K562 (cell line): ENCODE measurements at regions not wholly inside any gene's neighbourhood (a gene's known extent, or its start where the extent isn't known, plus 50 kb on each side); places are given as distances from the start of the nearest gene placed in this dataset.

ENCODE experiments used
- ATAC-seq: fragments of 200-7000 bp; cut with Tn5 transposase; 3 replicates; pipeline ENCODE4 v1.9.1; 2020; ENCODE audit warnings: moderate library complexity
- BruUV-seq: library from RNA; stranded (reverse); fragments of 400-500 nt; replicated peaks from 2 replicates; lab custom pipeline; 2021; lab: Mats Ljungman, UMichigan
- CTCF ChIA-PET: fragments of 300-600 bp; formaldehyde crosslinking; extraction: SDS; loops from one replicate; lab custom pipeline; 2021; ENCODE audit warnings: low intra/inter-chr PET ratio; lab: Yijun Ruan, JAX
- POLR2A ChIA-PET: fragments of 300-600, 350-650 bp; sonication (Branson Sonifier 250); formaldehyde crosslinking; extraction: SDS; loops from one replicate; lab custom pipeline; 2021; ENCODE audit warnings: antibody characterized with exemption, inconsistent platforms; lab: Yijun Ruan, JAX
- DNase-seq, 4 experiments: peaks; one replicate each; pipeline versions ENCODE4 v3.0.0 to v3.0.0-alpha.2; 2011 to 2018; ENCODE audit warnings: low spot score in 3 of 4, mixed read lengths in 3 of 4; ENCODE audit errors: extremely low read depth in 1 of 4
- FAIRE-seq: peaks from 2 replicates; lab custom pipeline; 2011; peaks lifted over from hg19 to GRCh38; lab: Jason Lieb, UNC
- H2AFZ ChIP-seq: 2 replicates; pipeline ENCODE4 v1.6.0; 2011; ENCODE audit warnings: low read depth, low read length, control low read depth, inconsistent platforms
- H3K27ac ChIP-seq: fragments of 200-600 bp; 3 replicates; pipeline ENCODE4 v1.8.0; 2011; ENCODE audit warnings: low read depth, mild to moderate bottlenecking, control low read depth, inconsistent platforms, low read length, moderate library complexity, mixed read lengths; ENCODE audit errors: extremely low read depth
- H3K27me3 ChIP-seq, 2 experiments: fragments of 300-600 bp in 1 of 2; 2 replicates in 1 of 2; 3 replicates in 1 of 2; pipeline versions ENCODE4 v1.6.0 to v1.8.0; 2011; ENCODE audit warnings: inconsistent platforms in 2 of 2, low read length in 2 of 2, mild to moderate bottlenecking in 1 of 2, mixed read lengths in 1 of 2, moderate library complexity in 1 of 2; ENCODE audit not compliant: control insufficient read depth in 2 of 2, insufficient read depth in 2 of 2
- H3K36me3 ChIP-seq: fragments of 300-600 bp; 3 replicates; pipeline ENCODE4 v1.8.0; 2011; ENCODE audit warnings: mild to moderate bottlenecking, low read length, inconsistent platforms; ENCODE audit not compliant: control insufficient read depth, insufficient read depth
- H3K4me1 ChIP-seq, 2 experiments: fragments of 200-600 bp in 1 of 2; replicated peaks in 1 of 2; 2 replicates in 1 of 2; 3 replicates in 1 of 2; pipeline versions ENCODE4 v1.5.1 to v1.8.0; 2011; ENCODE audit warnings: inconsistent platforms in 2 of 2, low read length in 2 of 2, mild to moderate bottlenecking in 1 of 2, mixed read lengths in 1 of 2, moderate library complexity in 1 of 2; ENCODE audit not compliant: control insufficient read depth in 2 of 2, insufficient read depth in 2 of 2
- H3K4me2 ChIP-seq: 2 replicates; pipeline ENCODE4 v1.6.1; 2011; ENCODE audit warnings: low read length, control low read depth, inconsistent platforms, mixed read lengths; ENCODE audit not compliant: insufficient read depth
- H3K4me3 ChIP-seq: fragments of 200-600 bp; sonication (generic), shearing (Covaris generic); 2 replicates; pipeline ENCODE4 v1.5.1; 2016; ENCODE audit warnings: control low read depth, inconsistent platforms
- H3K79me2 ChIP-seq: fragments of 200-600 bp; 3 replicates; pipeline ENCODE4 v1.8.0; 2011; ENCODE audit warnings: low read length, inconsistent platforms; ENCODE audit not compliant: control insufficient read depth, insufficient read depth
- H3K9ac ChIP-seq, 2 experiments: 2 replicates each; pipeline versions ENCODE4 v1.6.0 to v1.6.1; 2011; ENCODE audit warnings: low read depth in 2 of 2, low read length in 2 of 2, control low read depth in 1 of 2, inconsistent platforms in 1 of 2, mild to moderate bottlenecking in 1 of 2, mixed read lengths in 1 of 2; ENCODE audit not compliant: insufficient read depth in 1 of 2
- H3K9me1 ChIP-seq: one replicate; pipeline ENCODE4 v1.6.0; 2011; ENCODE audit warnings: inconsistent platforms, mild to moderate bottlenecking, low read length, moderate library complexity; ENCODE audit not compliant: control insufficient read depth, insufficient read depth
- H3K9me3 ChIP-seq: replicated peaks from 2 replicates; pipeline ENCODE4 v1.5.1; 2011; ENCODE audit warnings: low read depth, low read length, inconsistent platforms; ENCODE audit not compliant: control insufficient read depth, insufficient read depth
- H4K20me1 ChIP-seq: replicated peaks from 2 replicates; pipeline ENCODE4 v1.6.1; 2011; ENCODE audit warnings: low read length, inconsistent platforms, mixed read lengths; ENCODE audit not compliant: control insufficient read depth, insufficient read depth
- ARID1B ChIP-seq: fragments of 450-650 bp; IDR thresholded peaks from 2 replicates; pipeline ENCODE4 v1.6.1; 2016; ENCODE audit warnings: antibody characterized with exemption, mild to moderate bottlenecking, inconsistent platforms
- BRD4 ChIP-seq: fragments of 200-600 bp; sonication (generic); IDR thresholded peaks from 2 replicates; pipeline ENCODE4 v1.6.1; 2017; ENCODE audit warnings: inconsistent platforms
- CAMTA2 ChIP-seq: fragments of 250-450 bp; sonication (Bioruptor Pico); conservative IDR thresholded peaks from 2 replicates; pipeline ENCODE4 v1.5.1; 2022
- ETS2 ChIP-seq: IDR thresholded peaks from 2 replicates; pipeline ENCODE4 v1.6.1; 2016; ENCODE audit warnings: borderline replicate concordance, missing genetic modification characterization, mild to moderate bottlenecking, moderate library complexity, missing compliant biosample characterization; ENCODE audit not compliant: poor library complexity, severe bottlenecking
- GATA2 ChIP-seq: sonication (generic); formaldehyde crosslinking; IDR thresholded peaks from 2 replicates; pipeline ENCODE4 v1.4.0; 2020; ENCODE audit warnings: mild to moderate bottlenecking, missing genetic modification reagents
- IFI16 ChIP-seq: fragments of 250-450 bp; sonication (Bioruptor Pico); IDR thresholded peaks from 2 replicates; pipeline ENCODE4 v2.1.2; 2022; ENCODE audit warnings: mild to moderate bottlenecking, inconsistent platforms
- KAT2B ChIP-seq: IDR thresholded peaks from one replicate; pipeline ENCODE4 v1.6.1; 2012; ENCODE audit warnings: low read depth, mild to moderate bottlenecking, control low read depth, inconsistent platforms, low read length, moderate library complexity
- MCM7 ChIP-seq, 2 experiments: fragments of 450-650 bp; IDR thresholded peaks; 2 replicates each; pipeline ENCODE4 v1.6.1; 2016 to 2018
- NR2F6 ChIP-seq: fragments of 450-650 bp; formaldehyde crosslinking; IDR thresholded peaks from 2 replicates; pipeline ENCODE4 v1.4.0; 2020; ENCODE audit warnings: mild to moderate bottlenecking
- SLC30A9 ChIP-seq: fragments of 250-450 bp; sonication (Bioruptor Pico); IDR thresholded peaks from 2 replicates; pipeline ENCODE4 v1.8.0; 2022; ENCODE audit warnings: mild to moderate bottlenecking, moderate library complexity
- SOX6 ChIP-seq: fragments of 450-650 bp; IDR thresholded peaks from 2 replicates; pipeline ENCODE4 v1.6.1; 2014; ENCODE audit warnings: mild to moderate bottlenecking
- SP1 ChIP-seq: sonication (generic); formaldehyde crosslinking; IDR thresholded peaks from 2 replicates; pipeline ENCODE4 v1.8.1; 2022; ENCODE audit warnings: mild to moderate bottlenecking, missing genetic modification reagents
- STAT5A ChIP-seq: IDR thresholded peaks from 2 replicates; pipeline ENCODE4 v1.6.1; 2012; ENCODE audit warnings: low read length, inconsistent platforms, borderline replicate concordance
- TAF9B ChIP-seq: fragments of 450-650 bp; IDR thresholded peaks from 2 replicates; pipeline ENCODE4 v1.6.1; 2018; ENCODE audit warnings: mild to moderate bottlenecking; ENCODE audit not compliant: partially characterized antibody
- THRB ChIP-seq: fragments of 450-650 bp; formaldehyde crosslinking; conservative IDR thresholded peaks from 2 replicates; pipeline ENCODE4 v1.4.0; 2022; ENCODE audit warnings: mild to moderate bottlenecking, missing genetic modification characterization
- ZBTB33 ChIP-seq: sonication (generic); formaldehyde crosslinking; IDR thresholded peaks from 2 replicates; pipeline ENCODE4 v1.8.1; 2023; ENCODE audit warnings: mild to moderate bottlenecking, missing genetic modification reagents
- ZC3H11A ChIP-seq: IDR thresholded peaks from 2 replicates; pipeline ENCODE4 v1.6.1; 2012; ENCODE audit warnings: low read depth, low read length, improper control_type of control experiment
- ZNF277 ChIP-seq: fragments of 250-450 bp; sonication (Bioruptor Pico); IDR thresholded peaks from 2 replicates; pipeline ENCODE4 v1.8.0; 2022; ENCODE audit warnings: inconsistent platforms, mild to moderate bottlenecking, moderate library complexity, borderline replicate concordance
- ZNF764 ChIP-seq: fragments of 250-450 bp; sonication (Bioruptor Pico); IDR thresholded peaks from 2 replicates; pipeline ENCODE4 v1.4.0; 2020; ENCODE audit warnings: low read depth, mild to moderate bottlenecking, moderate library complexity
- in situ Hi-C: fragments of 300-500 bp; cut with MboI; formaldehyde crosslinking; loops from 4 replicates; pipeline ENCODE4 v1.15.0; 2018; ENCODE audit warnings: inconsistent platforms, mixed read lengths
- intact Hi-C: fragments of 100-400 bp; cut with micrococcal nuclease; formaldehyde crosslinking; loops from 2 replicates; pipeline ENCODE4 v1.14.2; 2022

GRCh38 chr2:217445723-217446122, 557.1 kb downstream of the TNS1 start (continued):
- TF ChIP-seq SOX6 (no peak), BRD4 (no peak), MCM7 (IDR thresholded peaks at IDR 0.05) (no peak), SP1 (CRISPR knock-in tag) (no peak), ZC3H11A (no peak), IFI16 (CRISPR knock-in tag) (no peak), ARID1B (no peak), CAMTA2 (no peak), NR2F6 (no peak)

- Histone ChIP-seq H3K9me3 (no peaks in the 10 kb centered on the region), H3K36me3 (no peaks in the 10 kb centered on the region), H2AFZ (no peak overlapping the region), H3K79me2 (no peaks in the 10 kb centered on the region), H3K4me3 (no peak overlapping the region), H3K27ac (no peak overlapping the region), H3K27me3 (no peaks in the 10 kb centered on the region), H3K4me1 (no peaks in the 10 kb centered on the region), H3K4me2 (no peak overlapping the region), H3K9ac (no peak overlapping the region), H4K20me1 (no peaks in the 10 kb centered on the region), H3K9me1 (no peaks in the 10 kb centered on the region)
- ATAC-seq = no peak
- intact Hi-C loops (no loop called here), in situ Hi-C loops (no loop called here)
- no peak for FAIRE-seq
- no peak for DNase-seq
- ChIA-PET CTCF (no interaction called here), POLR2A (no interaction called here)
- BruUV-seq = no TSS peak
- no peak for TF ChIP-seq ZNF277 (CRISPR knock-in tag)
- TF ChIP-seq TAF9B = no peak
- TF ChIP-seq ZNF764 (CRISPR knock-in tag) = no peak
- no peak for TF ChIP-seq GATA2 (CRISPR knock-in tag)
- no peak for TF ChIP-seq ETS2
- TF ChIP-seq KAT2B = no peak
- TF ChIP-seq ZBTB33 (CRISPR knock-in tag) = no peak
- TF ChIP-seq THRB (CRISPR knock-in tag) = no peak
- TF ChIP-seq STAT5A = no peak
- no peak for TF ChIP-seq SLC30A9 (CRISPR knock-in tag)
Observed at GRCh38 chr2:217444932-217445331, 557.9 kb downstream of the TNS1 start.
